IMR-90 (cell line): ENCODE measurements at regions not wholly inside any gene's neighbourhood (a gene's known extent, or its start where the extent isn't known, plus 50 kb on each side); places are given as distances from the start of the nearest gene placed in this dataset.

Experiments used
- ATAC-seq: fragments of 200-7000 bp; cut with Tn5 transposase; 2 replicates; pipeline ENCODE4 v1.9.1; 2020; ENCODE audit warnings: low read depth, mild to moderate bottlenecking, moderate library complexity
- BruUV-seq: library from RNA; stranded (reverse); fragments of 400-500 nt; replicated peaks from 2 replicates; lab custom pipeline; 2021; lab: Mats Ljungman, UMichigan
- CTCF ChIA-PET: fragments of 300-600 bp; formaldehyde crosslinking; extraction: SDS; loops from one replicate; lab custom pipeline; 2021; ENCODE audit warnings: antibody characterized with exemption; lab: Yijun Ruan, JAX
- POLR2A ChIA-PET: fragments of 300-600 bp; sonication (Branson Sonifier 250); formaldehyde crosslinking; loops from one replicate; lab custom pipeline; 2022; ENCODE audit warnings: antibody characterized with exemption; ENCODE audit not compliant: unreplicated experiment; lab: Charles Lee
- DNase-seq: peaks from one replicate; pipeline ENCODE4 v3.0.0; 2013
- H2AFZ ChIP-seq: replicated peaks from 2 replicates; pipeline ENCODE3; 2013; ENCODE audit warnings: low read length, mild to moderate bottlenecking; ENCODE audit not compliant: poor library complexity
- H2AK5ac ChIP-seq: 2 replicates; pipeline ENCODE4 v1.6.1; 2013; ENCODE audit warnings: low read depth, low read length, inconsistent platforms
- H2AK9ac ChIP-seq: replicated peaks from 2 replicates; pipeline ENCODE3; 2013; ENCODE audit warnings: mild to moderate bottlenecking, low read depth, low read length, moderate library complexity; ENCODE audit not compliant: poor library complexity
- H2BK120ac ChIP-seq: 2 replicates; pipeline ENCODE4 v1.6.1; 2013; ENCODE audit warnings: low read depth, low read length, inconsistent platforms
- H2BK15ac ChIP-seq: 3 replicates; pipeline ENCODE4 v1.6.1; 2013; ENCODE audit warnings: low read depth, low read length, inconsistent platforms
- H2BK20ac ChIP-seq: 2 replicates; pipeline ENCODE4 v1.6.1; 2013; ENCODE audit warnings: low read depth, mild to moderate bottlenecking, inconsistent platforms, low read length, moderate library complexity
- H2BK5ac ChIP-seq: 2 replicates; pipeline ENCODE4 v1.6.1; 2013; ENCODE audit warnings: mild to moderate bottlenecking, low read depth, low read length, inconsistent platforms; ENCODE audit not compliant: poor library complexity, severe bottlenecking
- H3K14ac ChIP-seq: replicated peaks from 2 replicates; pipeline ENCODE4 v1.6.1; 2013; ENCODE audit warnings: low read depth, low read length, inconsistent platforms
- H3K18ac ChIP-seq: 2 replicates; pipeline ENCODE4 v1.6.1; 2013; ENCODE audit warnings: low read depth, low read length, control low read depth
- H3K23ac ChIP-seq: 2 replicates; pipeline ENCODE4 v1.6.1; 2013; ENCODE audit warnings: low read depth, low read length, inconsistent platforms
- H3K27ac ChIP-seq: 2 replicates; pipeline ENCODE4 v1.5.1; 2013; ENCODE audit warnings: mild to moderate bottlenecking, control low read depth, low read length; ENCODE audit not compliant: insufficient read depth
- H3K27me3 ChIP-seq: 2 replicates; pipeline ENCODE4 v1.6.1; 2013; ENCODE audit warnings: low read length; ENCODE audit not compliant: control insufficient read depth, insufficient read depth
- H3K36me3 ChIP-seq: 2 replicates; pipeline ENCODE4 v1.6.1; 2013; ENCODE audit warnings: low read length, mixed read lengths; ENCODE audit not compliant: control insufficient read depth, insufficient read depth
- H3K4ac ChIP-seq: 2 replicates; pipeline ENCODE4 v1.6.1; 2013; ENCODE audit warnings: low read depth, low read length, inconsistent platforms
- H3K4me1 ChIP-seq: 2 replicates; pipeline ENCODE4 v1.6.1; 2013; ENCODE audit warnings: low read length, mixed read lengths; ENCODE audit not compliant: control insufficient read depth, insufficient read depth
- H3K4me2 ChIP-seq: 2 replicates; pipeline ENCODE4 v1.6.1; 2013; ENCODE audit warnings: low read depth, mild to moderate bottlenecking, control low read depth, low read length, moderate library complexity
- H3K4me3 ChIP-seq: 2 replicates; pipeline ENCODE4 v1.5.1; 2013; ENCODE audit warnings: low read depth, mild to moderate bottlenecking, control low read depth, low read length, moderate library complexity; ENCODE audit not compliant: insufficient read depth
- H3K56ac ChIP-seq: 2 replicates; pipeline ENCODE4 v1.6.1; 2013; ENCODE audit warnings: low read length, inconsistent platforms; ENCODE audit not compliant: insufficient read depth; ENCODE audit errors: extremely low read depth
- H3K79me1 ChIP-seq, 2 experiments: 2 replicates each; pipeline ENCODE4 v1.6.1; 2013; ENCODE audit warnings: low read length in 2 of 2, inconsistent platforms in 1 of 2, low read depth in 1 of 2
- H3K9ac ChIP-seq: 2 replicates; pipeline ENCODE4 v1.6.1; 2013; ENCODE audit warnings: low read depth, low read length, control low read depth
- H3K9me1 ChIP-seq: 2 replicates; pipeline ENCODE4 v1.6.1; 2013; ENCODE audit warnings: low read length, inconsistent platforms; ENCODE audit not compliant: insufficient read depth
- H3K9me3 ChIP-seq: 2 replicates; pipeline ENCODE4 v1.6.1; 2013; ENCODE audit warnings: low read length; ENCODE audit not compliant: control insufficient read depth, insufficient read depth
- H4K20me1 ChIP-seq: 2 replicates; pipeline ENCODE4 v1.6.1; 2013; ENCODE audit warnings: low read length, inconsistent platforms; ENCODE audit not compliant: insufficient read depth
- H4K5ac ChIP-seq: 2 replicates; pipeline ENCODE4 v1.6.1; 2013; ENCODE audit warnings: mild to moderate bottlenecking, low read depth, low read length, control low read depth
- H4K8ac ChIP-seq, 2 experiments: 2 replicates each; pipeline ENCODE4 v1.6.1; 2013; ENCODE audit warnings: low read depth in 2 of 2, low read length in 2 of 2, control low read depth in 1 of 2, inconsistent platforms in 1 of 2
- H4K91ac ChIP-seq: 2 replicates; pipeline ENCODE4 v1.6.1; 2013; ENCODE audit warnings: low read depth, low read length, inconsistent platforms; ENCODE audit not compliant: insufficient read depth
- BHLHE40 ChIP-seq: fragments of 150-350 bp; IDR thresholded peaks from 2 replicates; pipeline ENCODE4 v1.6.1; 2016; ENCODE audit warnings: mild to moderate bottlenecking, low read depth, low read length
- FOS ChIP-seq: fragments of 150-350 bp; IDR thresholded peaks from 2 replicates; pipeline ENCODE4 v1.6.1; 2016; ENCODE audit warnings: low read depth, low read length
- MAFK ChIP-seq: IDR thresholded peaks from 2 replicates; pipeline ENCODE4 v1.6.1; 2012; ENCODE audit warnings: low read depth, low read length, improper control_type of control experiment
- RAD21 ChIP-seq: IDR thresholded peaks from 2 replicates; pipeline ENCODE4 v1.6.1; 2012; ENCODE audit warnings: low read length, improper control_type of control experiment
- RFX5 ChIP-seq: IDR thresholded peaks from 2 replicates; pipeline ENCODE4 v1.8.0; 2012; ENCODE audit warnings: low read depth, mild to moderate bottlenecking, low read length, moderate library complexity
- SMC3 ChIP-seq: fragments of 150-350 bp; IDR thresholded peaks from 2 replicates; pipeline ENCODE4 v1.6.1; 2016; ENCODE audit warnings: low read depth, mild to moderate bottlenecking, antibody characterized with exemption, low read length, moderate library complexity
- WGBS, 2 experiments: methylation state at CpG; one replicate each; pipeline versions ENCODE4 v1.1.5 to v1.1.7; 2013; ENCODE audit warnings: missing lambda C conversion rate in 2 of 2; ENCODE audit not compliant: insufficient read length in 1 of 2; ENCODE audit errors: extremely low coverage in 2 of 2; 5-methylcytosine and 5-hydroxymethylcytosine counted together
- dilution Hi-C: fragments of 300-500 bp; cut with HindIII; formaldehyde crosslinking; loops from one replicate; pipeline ENCODE4 v1.14.3; 2018; ENCODE audit warnings: low sequenced_read_pairs; ENCODE audit not compliant: unreplicated experiment
- in situ Hi-C: fragments of 300-500 bp; cut with MboI; formaldehyde crosslinking; loops from 3 replicates; pipeline ENCODE4 v1.14.3; 2019; ENCODE audit warnings: low sequenced_read_pairs, inconsistent platforms, mixed read lengths
- intact Hi-C: fragments of 100-400 bp; cut with micrococcal nuclease; formaldehyde crosslinking; loops from 2 replicates; pipeline ENCODE4 v1.10.0; 2022

GRCh38 chr4:158111241-158111640 is 61.6 kb downstream of the GASK1B start:
- H2AK9ac ChIP-seq, result no peak overlapping the region
- no TSS peak for BruUV-seq
- no peak overlapping the region for H2AFZ ChIP-seq
- no peak overlapping the region for H3K4ac ChIP-seq
- no peak overlapping the region for H3K56ac ChIP-seq
- H3K9ac ChIP-seq, result no peak overlapping the region
- no peak overlapping the region for H3K4me2 ChIP-seq
- no peak overlapping the region for H4K8ac ChIP-seq
- no peaks in the 10 kb centered on the region; the same call in 1 of the 2 replicates for H3K4me1 ChIP-seq
- no peak overlapping the region for H2BK5ac ChIP-seq
- no peaks in the 10 kb centered on the region for H3K27me3 ChIP-seq
- H3K4me3 ChIP-seq, result no peak overlapping the region
- peak; percentile 14; the same call in 1 of the 2 replicates for ATAC-seq
- TF ChIP-seq MAFK, result no peak
- no peak for TF ChIP-seq RFX5
- TF ChIP-seq RAD21, result no peak
- no peak for TF ChIP-seq SMC3
- no peak for TF ChIP-seq BHLHE40
- no peak for TF ChIP-seq FOS
- H3K9me1 ChIP-seq, result no peaks in the 10 kb centered on the region
- H4K91ac ChIP-seq, result no peak overlapping the region
- H3K79me1 ChIP-seq, result no peaks in the 10 kb centered on the region
- H3K18ac ChIP-seq, result no peak overlapping the region
- H3K9me3 ChIP-seq, result no peaks in the 10 kb centered on the region
- in situ Hi-C loops, result no loop called here
- no peak overlapping the region for H3K23ac ChIP-seq
- H3K14ac ChIP-seq, result no peak overlapping the region
- dilution Hi-C loops, result no loop called here
- DNase-seq, result peak; percentile 48
- no peak overlapping the region for H2BK15ac ChIP-seq
- no CpG with 5 or more reads among the region's 2 CpGs for whole genome bisulfite sequencing, 2 experiments
- H4K5ac ChIP-seq, result 0 out of 2 replicates have a peak overlapping the region, but pooled peaks have one; percentile 35
- ChIA-PET POLR2A (no interaction called here), CTCF (no interaction called here)
- H2AK5ac ChIP-seq, result no peak overlapping the region
- H4K20me1 ChIP-seq, result no peaks in the 10 kb centered on the region
- H2BK120ac ChIP-seq, result no peak overlapping the region
- H3K36me3 ChIP-seq, result no peaks in the 10 kb centered on the region
- no peak overlapping the region for H2BK20ac ChIP-seq
- intact Hi-C loops, result loop anchor here (5.0 kb wide), 1 partner anchor 34 kb away; no protein-coding TSS in a partner anchor
- no peak overlapping the region for H3K27ac ChIP-seq
